ENCODE measurements at regions not wholly inside any gene's neighbourhood (a gene's known extent, or its start where the extent isn't known, plus 50 kb on each side); places are given as distances from the start of the nearest gene placed in this dataset.

GRCh38 chrX:45329217-45329616 lies 128.5 kb upstream of the DIPK2B start:
- no peak overlapping the region for H3K27ac ChIP-seq
- TF ChIP-seq, protein P1, sequence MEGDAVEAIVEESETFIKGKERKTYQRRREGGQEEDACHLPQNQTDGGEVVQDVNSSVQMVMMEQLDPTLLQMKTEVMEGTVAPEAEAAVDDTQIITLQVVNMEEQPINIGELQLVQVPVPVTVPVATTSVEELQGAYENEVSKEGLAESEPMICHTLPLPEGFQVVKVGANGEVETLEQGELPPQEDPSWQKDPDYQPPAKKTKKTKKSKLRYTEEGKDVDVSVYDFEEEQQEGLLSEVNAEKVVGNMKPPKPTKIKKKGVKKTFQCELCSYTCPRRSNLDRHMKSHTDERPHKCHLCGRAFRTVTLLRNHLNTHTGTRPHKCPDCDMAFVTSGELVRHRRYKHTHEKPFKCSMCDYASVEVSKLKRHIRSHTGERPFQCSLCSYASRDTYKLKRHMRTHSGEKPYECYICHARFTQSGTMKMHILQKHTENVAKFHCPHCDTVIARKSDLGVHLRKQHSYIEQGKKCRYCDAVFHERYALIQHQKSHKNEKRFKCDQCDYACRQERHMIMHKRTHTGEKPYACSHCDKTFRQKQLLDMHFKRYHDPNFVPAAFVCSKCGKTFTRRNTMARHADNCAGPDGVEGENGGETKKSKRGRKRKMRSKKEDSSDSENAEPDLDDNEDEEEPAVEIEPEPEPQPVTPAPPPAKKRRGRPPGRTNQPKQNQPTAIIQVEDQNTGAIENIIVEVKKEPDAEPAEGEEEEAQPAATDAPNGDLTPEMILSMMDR (IDR thresholded peaks at IDR 0.05), result no peak
- no peak for TF ChIP-seq ZFX (IDR thresholded peaks at IDR 0.05; ENCODE audit: borderline replicate concordance)

DNA sequence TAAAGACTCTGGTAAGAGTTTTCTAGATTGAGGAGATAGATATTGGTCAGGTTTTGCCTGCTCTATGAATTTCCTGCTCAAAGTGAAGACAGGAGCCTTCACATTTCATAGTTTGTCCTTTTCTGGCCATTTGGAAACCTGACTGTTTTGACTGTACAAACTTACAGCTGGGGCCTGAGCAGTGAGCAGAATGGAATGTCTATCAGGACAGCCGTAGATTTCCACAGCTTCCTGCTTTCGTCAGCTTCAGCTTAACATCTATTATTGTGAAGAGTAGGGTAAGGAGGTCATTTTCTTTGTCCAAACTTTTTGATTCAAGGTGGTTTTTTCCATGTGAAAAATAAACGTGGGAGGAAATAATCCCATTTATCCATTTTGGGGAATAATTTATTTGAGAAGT lies 124.3 kb upstream of the DIPK2B start:
- no peak for TF ChIP-seq ZFX (IDR thresholded peaks at IDR 0.05; ENCODE audit: borderline replicate concordance)
- TF ChIP-seq, protein P1 (IDR thresholded peaks at IDR 0.05), result no peak
- H3K27ac ChIP-seq, result no peak overlapping the region

- TF ChIP-seq ZFX (IDR thresholded peaks at IDR 0.05; ENCODE audit: borderline replicate concordance), result no peak
- TF ChIP-seq, protein P1 (IDR thresholded peaks at IDR 0.05), result no peak
Measured at GRCh38 chrX:45323387-45323786, 122.7 kb upstream of the DIPK2B start.

DNA sequence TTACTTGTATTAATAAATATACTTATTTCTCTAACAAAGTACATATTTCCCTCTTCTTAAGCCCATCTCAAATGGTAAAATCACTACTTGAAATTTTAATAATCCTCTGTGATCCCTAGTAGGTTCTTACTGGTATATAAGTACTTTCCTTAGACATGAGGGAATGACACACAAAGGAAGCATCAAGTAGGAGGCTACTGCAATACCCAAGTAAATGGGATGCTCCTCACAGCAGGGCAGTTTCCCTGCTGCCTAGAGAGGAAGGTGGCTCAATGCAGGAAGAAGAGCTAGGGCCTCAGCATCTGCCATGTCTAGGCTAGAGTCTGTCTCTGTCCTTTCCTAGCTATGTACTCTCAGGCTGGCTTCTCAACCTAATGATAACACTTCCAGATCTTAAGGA lies 122.1 kb upstream of the DIPK2B start:
- TF ChIP-seq ZFX (IDR thresholded peaks at IDR 0.05; ENCODE audit: borderline replicate concordance), result no peak
- H3K27ac ChIP-seq, result no peak overlapping the region

More at GRCh38 chrX:45323387-45323786, 122.7 kb upstream of the DIPK2B start:
- no peak overlapping the region for H3K27ac ChIP-seq

GRCh38 chrX:45322382-45322781 lies 121.7 kb upstream of the DIPK2B start:
- no peak overlapping the region for H3K27ac ChIP-seq
- TF ChIP-seq, protein P1 (IDR thresholded peaks at IDR 0.05), result peak; percentile 26
- TF ChIP-seq ZFX (IDR thresholded peaks at IDR 0.05; ENCODE audit: borderline replicate concordance), result no peak

- no peak for TF ChIP-seq ZFX (IDR thresholded peaks at IDR 0.05; ENCODE audit: borderline replicate concordance)
- TF ChIP-seq, protein P1 (IDR thresholded peaks at IDR 0.05), result no peak
- no peak overlapping the region for H3K27ac ChIP-seq
Measured at GRCh38 chrX:45320191-45320590, 119.5 kb upstream of the DIPK2B start.

- TF ChIP-seq, protein P1 (IDR thresholded peaks at IDR 0.05), result no peak
- no peak for TF ChIP-seq ZFX (IDR thresholded peaks at IDR 0.05; ENCODE audit: borderline replicate concordance)
- no peak overlapping the region for H3K27ac ChIP-seq
Measured at GRCh38 chrX:45309801-45310200, 109.1 kb upstream of the DIPK2B start.

- TF ChIP-seq ZFX (IDR thresholded peaks at IDR 0.05; ENCODE audit: borderline replicate concordance), result no peak
- TF ChIP-seq, protein P1 (IDR thresholded peaks at IDR 0.05), result no peak
- no peak overlapping the region for H3K27ac ChIP-seq
Measured at GRCh38 chrX:45309096-45309495, 108.4 kb upstream of the DIPK2B start.
